NB4 (cell line): ENCODE measurements at regions not wholly inside any gene's neighbourhood (a gene's known extent, or its start where the extent isn't known, plus 50 kb on each side); places are given as distances from the start of the nearest gene placed in this dataset.

Source experiments
- DNase-seq: peaks from one replicate; pipeline ENCODE4 v3.0.0; 2010; ENCODE audit warnings: low read depth
- H3K4me3 ChIP-seq: one replicate; pipeline ENCODE4 v1.5.1; 2011; ENCODE audit warnings: mild to moderate bottlenecking, low read depth, low read length, moderate library complexity
- CTCF ChIP-seq: IDR thresholded peaks from one replicate; pipeline ENCODE4 v1.5.1; 2012; ENCODE audit warnings: low read depth, low read length
- MAX ChIP-seq: IDR thresholded peaks from 2 replicates; pipeline ENCODE4 v1.6.1; 2011; ENCODE audit warnings: low read depth, low read length
- MYC ChIP-seq: IDR thresholded peaks from 2 replicates; pipeline ENCODE4 v1.6.1; 2011; ENCODE audit warnings: low read depth, low read length
- POLR2A ChIP-seq: IDR thresholded peaks from 2 replicates; pipeline ENCODE4 v1.6.1; 2011; ENCODE audit warnings: mild to moderate bottlenecking; ENCODE audit not compliant: insufficient read length; ENCODE audit errors: extremely low read depth

DNA sequence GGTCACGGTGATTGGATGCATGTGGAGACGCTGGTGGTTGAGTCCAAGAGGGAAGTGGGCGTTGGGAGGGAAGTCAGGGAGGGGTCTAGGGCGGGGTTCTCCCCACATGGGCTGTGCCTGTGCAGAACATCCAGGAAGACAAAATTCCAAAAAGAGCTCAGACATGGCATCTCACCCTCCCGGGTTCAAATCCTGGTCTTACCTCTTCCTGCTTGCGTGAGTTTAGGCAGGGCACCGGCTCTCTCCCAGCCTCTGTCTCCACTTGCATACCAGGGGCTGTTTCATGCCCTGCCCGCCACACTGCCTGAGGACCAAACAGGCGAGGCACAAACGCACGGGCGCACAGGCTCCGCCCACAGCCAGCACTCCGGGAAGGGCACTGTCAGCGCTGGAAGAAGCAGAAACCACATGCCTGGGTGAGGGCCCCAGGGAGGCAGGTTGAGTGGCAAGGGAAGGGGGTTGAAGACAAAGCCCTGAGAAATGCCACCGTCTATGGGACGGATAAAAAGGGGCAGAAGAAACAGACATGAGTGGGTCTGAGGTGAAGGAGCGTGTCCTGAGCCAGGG lies 123.6 kb upstream of the SOX1 start:
- no peak overlapping the region for H3K4me3 ChIP-seq
- TF ChIP-seq CTCF: no peak
- DNase-seq: no peak

GRCh38 chr13:111944171-111944583 lies 122.8 kb upstream of the SOX1 start:
- no peak for TF ChIP-seq POLR2A
- TF ChIP-seq MYC: no peak
- TF ChIP-seq MAX: no peak
- TF ChIP-seq CTCF: no peak
- H3K4me3 ChIP-seq: no peak overlapping the region
- no peak for DNase-seq

- no peak overlapping the region for H3K4me3 ChIP-seq
- TF ChIP-seq MAX: no peak
- no peak for TF ChIP-seq CTCF
- TF ChIP-seq POLR2A: no peak
- no peak for TF ChIP-seq MYC
- no peak for DNase-seq
These were observed 121.9 kb upstream of the SOX1 start for GRCh38 chr13:111945086-111945485.

DNA sequence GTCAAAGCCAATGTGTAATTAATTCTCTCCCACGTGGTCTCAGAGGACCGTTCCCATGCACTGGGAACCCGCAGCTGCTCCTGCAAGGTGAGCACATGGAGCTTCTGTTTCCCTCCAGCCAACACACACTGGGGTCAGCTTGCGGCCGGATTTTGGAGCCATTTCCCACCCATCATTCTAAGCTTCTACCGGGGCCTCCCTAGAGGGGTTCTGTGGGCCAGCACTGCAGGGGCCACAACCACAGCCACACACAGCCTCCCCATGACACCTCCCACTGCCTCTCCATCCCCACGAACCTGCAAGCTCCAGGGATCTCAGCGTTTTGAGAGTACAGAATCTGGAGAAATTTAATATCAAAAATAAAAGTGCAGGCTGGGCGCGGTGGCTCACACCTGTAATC lies 120.7 kb upstream of the SOX1 start:
- H3K4me3 ChIP-seq: no peak overlapping the region
- no peak for DNase-seq
- TF ChIP-seq POLR2A: no peak
- no peak for TF ChIP-seq MAX
- no peak for TF ChIP-seq MYC
- TF ChIP-seq CTCF: no peak

DNA sequence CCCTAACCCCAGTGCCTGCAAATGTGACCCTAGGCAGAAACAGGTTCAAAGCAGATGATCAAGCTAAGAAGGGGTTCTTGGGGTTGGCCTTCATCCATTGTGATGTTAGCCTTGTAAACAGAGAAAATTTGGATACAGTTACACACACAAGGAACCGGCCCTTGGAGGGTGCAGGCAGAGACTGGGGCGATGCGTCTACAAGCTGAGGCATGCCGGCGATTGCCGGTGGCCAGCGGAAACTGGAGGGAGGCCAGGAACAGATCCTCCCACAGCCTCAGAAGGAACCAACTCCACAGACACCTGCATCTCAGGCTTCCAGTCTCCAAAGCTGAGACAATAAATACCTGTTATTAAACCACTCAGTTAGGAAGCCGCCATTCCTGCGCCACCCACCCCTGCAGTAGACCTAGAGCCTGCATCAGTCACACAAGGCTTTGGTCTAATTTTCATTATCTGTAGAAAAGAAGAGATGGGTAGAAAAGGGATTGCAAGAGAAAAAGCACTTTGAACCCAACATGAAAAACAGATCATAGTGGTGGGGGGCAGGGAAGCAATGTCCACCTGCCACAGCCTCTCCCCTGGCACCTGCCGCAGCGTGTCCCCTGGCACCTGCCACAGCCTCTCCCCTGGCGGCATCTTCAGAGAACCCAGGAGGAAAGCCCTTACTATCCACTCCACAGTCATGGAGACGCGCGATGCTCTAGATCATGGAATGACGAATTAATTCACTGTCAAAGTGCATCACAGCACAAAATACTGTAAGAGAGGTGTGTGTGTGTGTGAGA lies 119.7 kb upstream of the SOX1 start:
- no peak for DNase-seq
- TF ChIP-seq MYC (no peak), CTCF (no peak)
- H3K4me3 ChIP-seq: no peak overlapping the region

DNA sequence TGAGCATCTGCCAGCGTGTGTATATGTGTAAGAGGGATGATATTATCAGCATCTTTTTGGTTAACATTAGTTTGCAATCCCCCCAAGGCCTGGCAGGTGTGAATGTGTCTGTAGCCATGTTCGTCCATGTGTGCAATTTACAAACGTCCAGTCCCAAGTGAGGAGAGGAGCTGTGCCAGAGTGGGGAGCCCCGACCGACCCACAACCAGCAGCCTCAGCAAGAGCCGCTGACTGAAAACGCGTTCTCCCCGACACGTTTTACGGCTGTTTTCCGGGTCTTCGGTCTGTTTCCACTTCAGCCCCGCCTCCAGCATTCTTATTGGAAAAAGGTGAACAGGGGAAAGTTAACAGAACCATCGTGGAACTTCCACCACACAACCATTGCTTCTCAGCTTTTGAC lies 119.1 kb upstream of the SOX1 start:
- no peak overlapping the region for H3K4me3 ChIP-seq
- DNase-seq: no peak
- TF ChIP-seq CTCF: no peak
- no peak for TF ChIP-seq MAX
- TF ChIP-seq POLR2A: no peak
- TF ChIP-seq MYC: no peak
